Nephron progenitor cell (in vitro differentiated cells): ENCODE measurements at regions not wholly inside any gene's neighbourhood (a gene's known extent, or its start where the extent isn't known, plus 50 kb on each side); places are given as distances from the start of the nearest gene placed in this dataset.
"Not testable (repeated sequence)": the region's sequence is repeated elsewhere in the genome, so short reads cannot be mapped to it uniquely, and the experiment has no call there.

Experiments
- DNase-seq: peaks from one replicate; pipeline ENCODE4 v3.0.0; 2021
- H3K27ac Mint-ChIP-seq: 2 replicates; pipeline ENCODE4 v1.8.0; 2021; ENCODE audit warnings: mild to moderate bottlenecking, moderate library complexity, mixed read lengths
- H3K27me3 Mint-ChIP-seq: 2 replicates; pipeline ENCODE4 v1.8.0; 2021; ENCODE audit warnings: mild to moderate bottlenecking, low read depth, mixed read lengths; ENCODE audit not compliant: poor library complexity
- H3K36me3 Mint-ChIP-seq: 2 replicates; pipeline ENCODE4 v1.8.0; 2021; ENCODE audit warnings: low read depth, mixed read lengths
- H3K4me1 Mint-ChIP-seq: 2 replicates; pipeline ENCODE4 v1.8.0; 2021; ENCODE audit warnings: mixed read lengths
- H3K4me3 Mint-ChIP-seq: 2 replicates; pipeline ENCODE4 v1.8.0; 2021; ENCODE audit warnings: mild to moderate bottlenecking, moderate library complexity, mixed read lengths
- H3K9me3 Mint-ChIP-seq: 2 replicates; pipeline ENCODE4 v1.8.0; 2021; ENCODE audit warnings: mild to moderate bottlenecking, moderate library complexity, mixed read lengths
- TF ChIP-seq, protein P1 (sequence below): fragments of 200-600 bp; sonication (generic); IDR thresholded peaks from 2 replicates; pipeline ENCODE4 v1.5.0; 2021; ENCODE audit warnings: antibody characterized with exemption

DNA sequence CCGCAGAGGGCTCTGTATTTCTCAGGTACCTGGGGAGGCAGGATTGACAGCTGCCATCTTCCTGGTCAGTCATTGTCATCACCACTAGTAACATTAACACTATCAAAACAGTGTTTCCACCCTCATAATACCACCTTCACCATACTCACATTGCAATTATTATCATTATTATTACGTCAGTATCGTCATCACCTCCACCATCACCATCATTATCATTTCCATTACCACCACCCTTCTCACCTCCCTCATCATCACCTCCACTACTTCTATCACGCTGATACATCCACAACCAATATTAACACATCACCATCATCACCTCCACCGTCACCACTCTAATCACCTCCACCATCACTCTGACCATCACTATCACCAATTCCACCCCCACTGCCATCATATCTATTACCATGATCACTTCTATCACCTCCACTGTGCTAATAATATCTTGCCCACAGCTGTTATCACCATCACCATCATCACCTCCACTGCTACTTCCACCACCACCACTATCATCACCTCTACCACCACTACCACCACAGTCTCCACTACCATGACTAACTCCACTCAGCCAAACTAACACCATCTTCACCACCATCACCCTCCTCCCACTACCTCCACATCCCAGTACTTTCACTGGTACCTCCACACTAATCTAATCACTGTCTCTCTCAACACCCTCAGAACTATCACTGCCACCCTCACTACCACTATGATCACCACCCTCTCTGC is 196.4 kb downstream of the RPS24 start:
- Mint-ChIP-seq H3K27me3 (peaks cover 16% of the 10 kb centered on the region), H3K36me3 (peaks cover 12% of the 10 kb centered on the region), H3K4me1 (peaks cover 19% of the 10 kb centered on the region), H3K4me3 (no peak overlapping the region), H3K27ac (no peak overlapping the region), H3K9me3 (peaks cover 17% of the 10 kb centered on the region)
- TF ChIP-seq, protein P1, sequence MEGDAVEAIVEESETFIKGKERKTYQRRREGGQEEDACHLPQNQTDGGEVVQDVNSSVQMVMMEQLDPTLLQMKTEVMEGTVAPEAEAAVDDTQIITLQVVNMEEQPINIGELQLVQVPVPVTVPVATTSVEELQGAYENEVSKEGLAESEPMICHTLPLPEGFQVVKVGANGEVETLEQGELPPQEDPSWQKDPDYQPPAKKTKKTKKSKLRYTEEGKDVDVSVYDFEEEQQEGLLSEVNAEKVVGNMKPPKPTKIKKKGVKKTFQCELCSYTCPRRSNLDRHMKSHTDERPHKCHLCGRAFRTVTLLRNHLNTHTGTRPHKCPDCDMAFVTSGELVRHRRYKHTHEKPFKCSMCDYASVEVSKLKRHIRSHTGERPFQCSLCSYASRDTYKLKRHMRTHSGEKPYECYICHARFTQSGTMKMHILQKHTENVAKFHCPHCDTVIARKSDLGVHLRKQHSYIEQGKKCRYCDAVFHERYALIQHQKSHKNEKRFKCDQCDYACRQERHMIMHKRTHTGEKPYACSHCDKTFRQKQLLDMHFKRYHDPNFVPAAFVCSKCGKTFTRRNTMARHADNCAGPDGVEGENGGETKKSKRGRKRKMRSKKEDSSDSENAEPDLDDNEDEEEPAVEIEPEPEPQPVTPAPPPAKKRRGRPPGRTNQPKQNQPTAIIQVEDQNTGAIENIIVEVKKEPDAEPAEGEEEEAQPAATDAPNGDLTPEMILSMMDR: no peak
- no peak for DNase-seq

DNA sequence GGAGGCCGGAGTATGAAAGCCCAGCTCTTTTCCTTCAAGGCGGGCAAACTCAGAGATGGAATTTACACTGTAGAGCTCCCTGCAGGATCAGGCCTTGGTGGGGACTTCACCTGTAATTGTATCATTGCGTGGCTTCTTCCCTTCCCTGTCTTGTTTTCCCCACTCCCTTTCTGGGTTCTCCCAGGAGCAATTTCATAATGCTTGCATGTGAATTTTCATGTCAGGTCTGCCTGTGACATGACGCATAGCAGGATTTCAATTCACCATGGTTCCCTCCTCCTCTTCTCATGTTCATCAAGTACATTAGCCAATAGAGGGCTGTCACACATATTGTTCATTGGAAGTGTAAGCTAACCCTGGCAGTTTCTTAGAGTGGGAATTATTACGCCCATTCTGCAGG is 197.7 kb downstream of the RPS24 start:
- TF ChIP-seq, protein P1: no peak
- DNase-seq: no peak
- H3K4me1 Mint-ChIP-seq: peaks cover 8% of the 10 kb centered on the region
- peaks cover 16% of the 10 kb centered on the region for H3K27me3 Mint-ChIP-seq
- no peak overlapping the region for H3K27ac Mint-ChIP-seq
- peaks cover 18% of the 10 kb centered on the region for H3K9me3 Mint-ChIP-seq
- peaks cover 12% of the 10 kb centered on the region for H3K36me3 Mint-ChIP-seq
- H3K4me3 Mint-ChIP-seq: no peak overlapping the region

DNA sequence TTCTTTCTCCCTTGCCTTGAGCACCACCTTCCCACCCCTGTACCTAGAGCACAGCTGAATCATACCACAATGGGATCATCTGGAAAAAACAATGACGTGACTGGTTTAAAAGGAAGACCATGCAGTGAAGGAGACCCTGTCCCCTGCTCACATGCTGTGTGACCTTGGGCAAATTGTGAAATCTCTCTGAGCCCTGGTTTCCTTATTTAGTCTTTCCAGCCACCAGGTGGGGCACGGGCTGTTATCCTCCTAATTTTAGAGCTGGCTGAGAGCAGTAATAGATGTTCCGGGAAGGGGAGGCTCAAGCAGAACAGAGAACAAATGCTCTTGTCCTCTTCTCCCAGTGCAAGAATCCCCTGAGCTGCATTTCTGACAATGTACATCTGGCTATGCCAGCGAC is 198.3 kb downstream of the RPS24 start:
- Mint-ChIP-seq H3K4me1 (peaks cover 8% of the 10 kb centered on the region), H3K4me3 (no peak overlapping the region), H3K27me3 (peaks cover 15% of the 10 kb centered on the region), H3K36me3 (peaks cover 12% of the 10 kb centered on the region), H3K9me3 (peaks cover 18% of the 10 kb centered on the region), H3K27ac (no peak overlapping the region)
- no peak for DNase-seq
- TF ChIP-seq, protein P1: no peak

DNA sequence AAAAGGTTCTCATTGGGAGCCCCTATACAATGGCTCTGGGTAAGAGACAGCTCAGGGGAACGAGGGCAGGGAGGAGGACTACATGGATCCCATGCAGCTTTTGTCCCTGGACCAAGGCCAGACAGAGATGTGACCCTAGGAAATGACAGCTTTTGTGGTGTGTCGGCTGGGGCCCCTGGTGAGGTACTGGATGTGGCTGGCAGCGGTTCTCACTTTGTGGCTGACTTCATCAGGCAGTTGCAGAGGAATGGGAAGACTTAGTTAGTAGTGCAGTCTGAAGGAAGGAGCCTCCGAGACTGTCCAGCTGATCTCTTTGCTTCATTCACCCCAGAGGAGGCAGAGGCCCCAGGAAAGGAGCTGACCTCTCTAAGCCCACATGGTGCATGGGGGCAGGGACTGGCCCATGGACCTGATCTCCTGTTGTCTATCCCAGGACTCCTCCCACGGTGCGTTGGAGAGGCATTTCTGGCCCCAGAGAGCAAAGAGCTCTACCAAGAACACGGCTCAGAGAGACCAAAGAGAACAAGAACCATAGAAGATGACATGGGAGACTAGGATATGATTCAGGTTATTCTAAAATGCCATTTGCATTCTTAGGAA is 202.9 kb downstream of the RPS24 start:
- H3K27ac Mint-ChIP-seq: peak overlapping the region; percentile 68
- TF ChIP-seq, protein P1: no peak
- H3K4me3 Mint-ChIP-seq: no peak overlapping the region

DNA sequence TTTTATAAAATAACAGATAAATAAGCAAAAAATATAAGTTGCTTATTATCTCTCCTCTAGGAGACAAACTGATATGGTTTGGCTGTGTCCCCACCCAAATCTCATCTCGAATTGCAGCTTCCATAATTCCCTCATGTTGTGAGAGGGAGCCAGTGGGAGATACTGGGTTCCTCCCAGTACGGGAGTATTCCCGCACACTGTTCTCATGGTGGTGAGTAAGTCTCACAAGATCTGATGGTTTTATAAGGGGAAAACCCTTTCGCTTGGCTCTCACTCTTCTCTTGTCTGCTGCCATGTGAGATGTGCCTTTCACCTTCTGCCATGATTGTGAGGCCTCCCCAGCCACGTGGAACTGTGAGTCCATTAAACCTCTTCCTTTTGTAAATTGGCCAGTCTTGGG is 204.3 kb downstream of the RPS24 start:
- H3K27ac Mint-ChIP-seq, DNase-seq, H3K4me3 Mint-ChIP-seq, H3K4me1 Mint-ChIP-seq: not testable (repeated sequence)
- Mint-ChIP-seq H3K27me3 (peaks cover 12% of the 10 kb centered on the region), H3K36me3 (peaks cover 18% of the 10 kb centered on the region), H3K9me3 (peaks cover 46% of the 10 kb centered on the region)

More for the DNA sequence above, 202.9 kb downstream of the RPS24 start:
- Mint-ChIP-seq H3K9me3 (peaks cover 32% of the 10 kb centered on the region), H3K4me1 (peaks cover 7% of the 10 kb centered on the region), H3K27me3 (peaks cover 7% of the 10 kb centered on the region), H3K36me3 (peaks cover 12% of the 10 kb centered on the region)
- no peak for DNase-seq

DNA sequence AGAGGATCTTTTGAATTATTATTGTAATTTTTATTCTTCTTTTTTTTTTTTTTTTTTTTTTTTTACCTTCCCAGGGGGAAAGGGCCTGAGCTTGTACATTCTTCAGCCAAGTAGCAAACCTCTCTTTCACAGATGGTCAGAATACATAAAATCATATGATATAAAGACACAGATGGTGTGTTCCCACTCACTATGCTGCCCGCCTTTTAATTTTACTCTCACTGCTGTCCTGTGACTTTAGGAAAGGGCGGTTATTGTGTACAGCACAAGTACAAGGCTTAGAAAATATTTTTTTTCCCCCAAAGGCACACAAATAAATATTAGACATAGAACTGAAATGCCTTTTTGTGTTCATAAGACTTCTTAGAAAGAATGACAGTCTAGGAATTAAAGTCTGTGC is 213.6 kb downstream of the RPS24 start:
- DNase-seq: no peak
- H3K9me3 Mint-ChIP-seq: peaks cover 41% of the 10 kb centered on the region
- TF ChIP-seq, protein P1: no peak
- H3K4me1 Mint-ChIP-seq: peaks cover 20% of the 10 kb centered on the region
- peaks cover 21% of the 10 kb centered on the region for H3K36me3 Mint-ChIP-seq
- no peak overlapping the region for H3K4me3 Mint-ChIP-seq
- H3K27me3 Mint-ChIP-seq: peaks cover 19% of the 10 kb centered on the region
- H3K27ac Mint-ChIP-seq: no peak overlapping the region
